Body of pancreas (tissue), 4 donors: ENCODE measurements at regions not wholly inside any gene's neighbourhood (a gene's known extent, or its start where the extent isn't known, plus 50 kb on each side); places are given as distances from the start of the nearest gene placed in this dataset.

Experiments used
- POLR2A ChIP-seq, 3 donors: fragments of 450-650 bp; IDR thresholded peaks; one replicate each; pipeline ENCODE4 v1.6.1; 2016; ENCODE audit warnings: antibody characterized with exemption in 3 of 3, mild to moderate bottlenecking in 2 of 3
- TF ChIP-seq, protein P1 (sequence below), 7 experiments: fragments of 450-650 bp in 4 of 7; fragments of 200-600 bp in 3 of 7; sonication (generic) in 3 of 7; IDR thresholded peaks; one replicate each; pipeline ENCODE4 v1.5.1; 2016 to 2019; ENCODE audit warnings: antibody characterized with exemption in 7 of 7

DNA sequence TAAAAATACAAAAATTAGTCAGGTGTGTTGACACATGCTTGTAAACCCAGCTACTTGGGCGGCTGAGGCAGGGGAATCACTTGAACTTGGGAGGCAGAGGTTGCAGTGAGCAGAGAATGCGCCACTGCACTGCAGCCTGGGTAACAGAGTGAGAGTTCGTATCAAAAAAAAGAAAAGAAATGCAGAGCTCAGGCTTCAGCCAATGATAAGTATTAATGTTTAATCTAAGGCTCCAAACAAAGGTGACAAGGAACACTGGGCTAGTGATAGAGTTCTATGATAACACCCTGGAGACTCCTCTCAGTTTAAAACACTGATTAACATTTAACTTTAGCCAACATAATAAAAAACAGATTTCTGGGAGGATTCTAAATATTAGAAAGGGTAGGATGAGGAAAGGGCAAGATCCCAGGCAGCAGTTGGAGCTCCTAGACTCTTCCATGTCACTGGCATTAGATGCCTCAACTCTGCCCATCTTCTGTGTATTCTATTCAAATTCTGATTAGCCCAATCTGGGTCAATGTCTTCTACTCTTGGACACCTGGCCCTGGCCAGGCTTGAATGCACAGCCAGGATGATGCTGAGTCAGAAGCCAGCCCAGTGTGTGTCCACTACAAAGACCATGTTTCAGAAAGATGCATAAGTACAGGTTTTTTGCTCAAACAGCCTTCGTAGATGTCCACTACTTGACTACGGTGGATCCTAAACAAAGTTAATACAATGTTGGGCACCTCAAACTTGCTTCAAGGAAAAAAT is 91.0 kb upstream of the FAM169A start:
- TF ChIP-seq, protein P1, sequence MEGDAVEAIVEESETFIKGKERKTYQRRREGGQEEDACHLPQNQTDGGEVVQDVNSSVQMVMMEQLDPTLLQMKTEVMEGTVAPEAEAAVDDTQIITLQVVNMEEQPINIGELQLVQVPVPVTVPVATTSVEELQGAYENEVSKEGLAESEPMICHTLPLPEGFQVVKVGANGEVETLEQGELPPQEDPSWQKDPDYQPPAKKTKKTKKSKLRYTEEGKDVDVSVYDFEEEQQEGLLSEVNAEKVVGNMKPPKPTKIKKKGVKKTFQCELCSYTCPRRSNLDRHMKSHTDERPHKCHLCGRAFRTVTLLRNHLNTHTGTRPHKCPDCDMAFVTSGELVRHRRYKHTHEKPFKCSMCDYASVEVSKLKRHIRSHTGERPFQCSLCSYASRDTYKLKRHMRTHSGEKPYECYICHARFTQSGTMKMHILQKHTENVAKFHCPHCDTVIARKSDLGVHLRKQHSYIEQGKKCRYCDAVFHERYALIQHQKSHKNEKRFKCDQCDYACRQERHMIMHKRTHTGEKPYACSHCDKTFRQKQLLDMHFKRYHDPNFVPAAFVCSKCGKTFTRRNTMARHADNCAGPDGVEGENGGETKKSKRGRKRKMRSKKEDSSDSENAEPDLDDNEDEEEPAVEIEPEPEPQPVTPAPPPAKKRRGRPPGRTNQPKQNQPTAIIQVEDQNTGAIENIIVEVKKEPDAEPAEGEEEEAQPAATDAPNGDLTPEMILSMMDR (IDR thresholded peaks at IDR 0.05): no peak
- no peak for TF ChIP-seq POLR2A (IDR thresholded peaks at IDR 0.05)
